Upper lobe of left lung (tissue), 4 donors: ENCODE measurements at regions not wholly inside any gene's neighbourhood (a gene's known extent, or its start where the extent isn't known, plus 50 kb on each side); places are given as distances from the start of the nearest gene placed in this dataset.

ENCODE experiments used
- EP300 ChIP-seq, 4 donors: sonication (generic); formaldehyde crosslinking; IDR thresholded peaks; one replicate each; pipeline ENCODE4 v1.5.1; 2017; ENCODE audit warnings: antibody characterized with exemption in 4 of 4, control low read depth in 2 of 4
- POLR2A ChIP-seq, 4 donors: fragments of 450-650 bp; IDR thresholded peaks; one replicate each; pipeline ENCODE4 v1.5.1; 2016 to 2017; ENCODE audit warnings: antibody characterized with exemption in 4 of 4, mild to moderate bottlenecking in 2 of 4
- TF ChIP-seq, protein P1 (sequence below), 6 experiments: fragments of 450-650 bp in 4 of 6; fragments of 200-600 bp in 2 of 6; sonication (generic) in 2 of 6; IDR thresholded peaks; one replicate each; pipeline ENCODE4 v1.5.1; 2016 to 2019; ENCODE audit warnings: antibody characterized with exemption in 6 of 6

DNA sequence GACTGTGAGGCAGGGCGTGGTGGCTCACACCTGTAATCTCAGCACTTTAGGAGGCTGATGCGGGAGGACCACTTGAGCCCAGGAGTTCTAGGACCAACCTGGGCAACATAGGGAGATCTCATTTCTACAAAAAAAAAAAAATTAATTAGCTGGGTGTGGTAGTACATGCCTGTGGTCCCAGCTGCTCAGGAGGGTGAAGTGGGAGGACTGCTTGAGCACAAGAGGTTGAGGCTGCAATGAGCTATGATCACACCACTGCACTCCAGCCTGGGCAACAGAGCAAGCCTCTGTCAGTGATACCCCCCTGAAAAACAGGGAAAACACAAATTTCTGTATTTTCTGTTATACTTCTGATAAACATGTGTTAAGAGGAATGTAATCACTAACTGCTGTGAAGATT is 57.8 kb upstream of the ARHGAP32 start:
- TF ChIP-seq, protein P1, sequence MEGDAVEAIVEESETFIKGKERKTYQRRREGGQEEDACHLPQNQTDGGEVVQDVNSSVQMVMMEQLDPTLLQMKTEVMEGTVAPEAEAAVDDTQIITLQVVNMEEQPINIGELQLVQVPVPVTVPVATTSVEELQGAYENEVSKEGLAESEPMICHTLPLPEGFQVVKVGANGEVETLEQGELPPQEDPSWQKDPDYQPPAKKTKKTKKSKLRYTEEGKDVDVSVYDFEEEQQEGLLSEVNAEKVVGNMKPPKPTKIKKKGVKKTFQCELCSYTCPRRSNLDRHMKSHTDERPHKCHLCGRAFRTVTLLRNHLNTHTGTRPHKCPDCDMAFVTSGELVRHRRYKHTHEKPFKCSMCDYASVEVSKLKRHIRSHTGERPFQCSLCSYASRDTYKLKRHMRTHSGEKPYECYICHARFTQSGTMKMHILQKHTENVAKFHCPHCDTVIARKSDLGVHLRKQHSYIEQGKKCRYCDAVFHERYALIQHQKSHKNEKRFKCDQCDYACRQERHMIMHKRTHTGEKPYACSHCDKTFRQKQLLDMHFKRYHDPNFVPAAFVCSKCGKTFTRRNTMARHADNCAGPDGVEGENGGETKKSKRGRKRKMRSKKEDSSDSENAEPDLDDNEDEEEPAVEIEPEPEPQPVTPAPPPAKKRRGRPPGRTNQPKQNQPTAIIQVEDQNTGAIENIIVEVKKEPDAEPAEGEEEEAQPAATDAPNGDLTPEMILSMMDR (IDR thresholded peaks at IDR 0.05), result no peak
- TF ChIP-seq POLR2A (IDR thresholded peaks at IDR 0.05) (no peak), EP300 (IDR thresholded peaks at IDR 0.05) (no peak)
